Mesothelial cell of epicardium (in vitro differentiated cells): ENCODE measurements at regions not wholly inside any gene's neighbourhood (a gene's known extent, or its start where the extent isn't known, plus 50 kb on each side); places are given as distances from the start of the nearest gene placed in this dataset.

Experiments
- DNase-seq, 2 experiments: peaks; one replicate each; pipeline ENCODE4 v3.0.0; 2021; ENCODE audit warnings: low spot score in 2 of 2; ENCODE audit not compliant: unreplicated experiment in 2 of 2
- H3K27ac Mint-ChIP-seq: 2 replicates; pipeline ENCODE4 v1.8.0; 2021; ENCODE audit warnings: mixed read lengths
- H3K27me3 Mint-ChIP-seq: 2 replicates; pipeline ENCODE4 v1.8.0; 2021; ENCODE audit warnings: low read depth, mixed read lengths
- H3K36me3 Mint-ChIP-seq: 2 replicates; pipeline ENCODE4 v1.8.0; 2021; ENCODE audit warnings: mixed read lengths
- H3K4me1 Mint-ChIP-seq: 2 replicates; pipeline ENCODE4 v1.8.0; 2021; ENCODE audit warnings: mixed read lengths
- H3K4me3 Mint-ChIP-seq: 2 replicates; pipeline ENCODE4 v1.8.0; 2021; ENCODE audit warnings: mild to moderate bottlenecking, moderate library complexity, mixed read lengths
- H3K9me3 Mint-ChIP-seq: 2 replicates; pipeline ENCODE4 v1.8.0; 2021; ENCODE audit warnings: mixed read lengths
- CTCF ChIP-seq: fragments of 200-600 bp; sonication (generic); IDR thresholded peaks from one replicate; pipeline ENCODE4 v1.5.0; 2021; ENCODE audit warnings: antibody characterized with exemption; ENCODE audit not compliant: unreplicated experiment

DNA sequence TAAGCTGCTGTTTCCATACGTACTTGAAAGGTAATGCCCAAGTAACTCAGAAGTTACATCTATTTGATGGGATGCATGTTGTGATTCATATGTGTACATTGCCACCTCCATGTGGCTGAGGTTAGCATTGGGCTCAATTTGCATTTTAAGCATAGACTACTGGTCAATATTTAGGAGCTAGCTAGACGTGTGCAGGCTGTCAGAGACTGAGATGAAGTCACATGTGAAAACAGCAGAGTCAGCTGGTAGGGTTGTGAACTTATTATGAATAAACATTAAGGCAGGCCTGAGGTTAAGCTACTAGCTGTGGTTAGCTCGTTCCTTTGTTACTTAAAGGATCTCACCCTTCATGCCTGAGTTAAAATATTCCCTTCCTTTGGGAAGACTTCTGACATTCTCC lies 114.5 kb upstream of the MTNR1B start:
- DNase-seq = no peak
- TF ChIP-seq CTCF = no peak
- no peak overlapping the region for H3K27ac Mint-ChIP-seq

GRCh38 chr11:92855607-92856405 lies 113.6 kb upstream of the MTNR1B start:
- no peak overlapping the region for H3K4me3 Mint-ChIP-seq
- H3K27me3 Mint-ChIP-seq = no peaks in the 10 kb centered on the region
- DNase-seq = no peak
- peaks cover 30% of the 10 kb centered on the region for H3K4me1 Mint-ChIP-seq
- H3K36me3 Mint-ChIP-seq = peaks cover 5% of the 10 kb centered on the region
- H3K27ac Mint-ChIP-seq = no peak overlapping the region
- TF ChIP-seq CTCF = no peak
- H3K9me3 Mint-ChIP-seq = no peaks in the 10 kb centered on the region

More for the DNA sequence above, 114.5 kb upstream of the MTNR1B start:
- peaks cover 2% of the 10 kb centered on the region for H3K36me3 Mint-ChIP-seq
- H3K4me1 Mint-ChIP-seq = peaks cover 33% of the 10 kb centered on the region
- no peaks in the 10 kb centered on the region for H3K27me3 Mint-ChIP-seq
- H3K9me3 Mint-ChIP-seq = no peaks in the 10 kb centered on the region
- H3K4me3 Mint-ChIP-seq = no peak overlapping the region

GRCh38 chr11:92857407-92857806 lies 112.0 kb upstream of the MTNR1B start:
- Mint-ChIP-seq H3K9me3 (no peaks in the 10 kb centered on the region), H3K36me3 (peaks cover 5% of the 10 kb centered on the region), H3K27me3 (no peaks in the 10 kb centered on the region), H3K4me1 (peaks cover 26% of the 10 kb centered on the region), H3K27ac (no peak overlapping the region), H3K4me3 (no peak overlapping the region)
- no peak for DNase-seq
- no peak for TF ChIP-seq CTCF

GRCh38 chr11:92859156-92859690 lies 110.2 kb upstream of the MTNR1B start:
- H3K27ac Mint-ChIP-seq = no peak overlapping the region
- no peak overlapping the region for H3K4me3 Mint-ChIP-seq
- peaks cover 5% of the 10 kb centered on the region for H3K36me3 Mint-ChIP-seq
- H3K27me3 Mint-ChIP-seq = no peaks in the 10 kb centered on the region
- no peak for TF ChIP-seq CTCF
- peaks cover 26% of the 10 kb centered on the region for H3K4me1 Mint-ChIP-seq
- H3K9me3 Mint-ChIP-seq = no peaks in the 10 kb centered on the region
- DNase-seq = no peak

DNA sequence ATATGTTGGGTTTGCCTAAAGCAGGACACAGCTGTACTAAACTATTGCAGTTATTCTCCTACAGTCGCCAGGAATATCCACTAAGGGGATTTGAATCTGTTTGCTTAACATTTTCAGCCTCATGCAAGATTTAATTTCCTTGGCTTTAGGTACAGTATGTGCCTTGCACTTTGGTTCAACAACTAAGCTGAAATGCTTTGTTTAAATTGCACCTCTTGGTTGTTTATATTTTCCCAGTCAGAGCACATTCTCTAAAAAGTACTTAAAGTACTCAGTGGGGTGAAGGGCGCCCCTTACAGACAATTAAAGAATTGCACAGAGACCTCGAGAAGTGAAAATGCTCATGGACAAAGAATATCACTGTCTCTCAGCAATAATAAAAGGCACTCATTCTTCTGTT lies 107.8 kb upstream of the MTNR1B start:
- DNase-seq = no peak
- no peaks in the 10 kb centered on the region for H3K27me3 Mint-ChIP-seq
- no peak for TF ChIP-seq CTCF
- H3K36me3 Mint-ChIP-seq = peaks cover 5% of the 10 kb centered on the region
- H3K4me1 Mint-ChIP-seq = peaks cover 6% of the 10 kb centered on the region
- no peaks in the 10 kb centered on the region for H3K9me3 Mint-ChIP-seq
- no peak overlapping the region for H3K27ac Mint-ChIP-seq
- H3K4me3 Mint-ChIP-seq = no peak overlapping the region
